ENCODE measurements at regions not wholly inside any gene's neighbourhood (a gene's known extent, or its start where the extent isn't known, plus 50 kb on each side); places are given as distances from the start of the nearest gene placed in this dataset.

GRCh38 chr4:134365852-134366251 is 164.3 kb upstream of the PABPC4L start:
- no peak for DNase-seq (ENCODE audit: low read depth, low spot score)

- DNase-seq (ENCODE audit: low read depth, low spot score): no peak
These were observed 163.3 kb upstream of the PABPC4L start for GRCh38 chr4:134364928-134365327.

GRCh38 chr4:134345244-134345643 is 143.7 kb upstream of the PABPC4L start:
- no peak for DNase-seq (ENCODE audit: low read depth, low spot score)

DNA sequence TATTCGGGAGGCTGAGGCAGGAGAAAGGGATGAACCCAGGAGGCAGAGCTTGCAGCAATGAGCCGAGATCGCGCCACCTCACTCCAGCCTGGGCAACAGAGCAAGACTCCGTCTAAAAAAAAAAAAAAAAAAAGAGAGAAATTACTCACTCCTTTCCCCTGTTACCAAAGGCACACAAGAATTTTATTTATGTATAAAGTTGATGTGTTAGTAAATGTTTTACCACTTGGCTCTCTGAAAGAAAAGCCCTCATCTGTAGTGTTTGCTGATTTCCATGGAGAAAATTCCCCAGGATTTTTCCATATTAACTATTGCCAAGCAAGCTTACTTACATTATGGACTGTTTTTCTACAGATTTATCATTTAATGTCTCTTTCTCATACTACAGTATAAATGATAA is 142.1 kb upstream of the PABPC4L start:
- DNase-seq (ENCODE audit: low read depth, low spot score): no peak

GRCh38 chr4:134343081-134343480 is 141.5 kb upstream of the PABPC4L start:
- no peak for DNase-seq (ENCODE audit: low read depth, low spot score)

GRCh38 chr4:134337574-134337973 is 136.0 kb upstream of the PABPC4L start:
- DNase-seq (ENCODE audit: low read depth, low spot score): no peak

- peak; percentile 12 for DNase-seq (ENCODE audit: low read depth, low spot score)
These were observed 127.2 kb upstream of the PABPC4L start for GRCh38 chr4:134328741-134329140.

- no peak for DNase-seq (ENCODE audit: low read depth, low spot score)
These were observed 125.9 kb upstream of the PABPC4L start for GRCh38 chr4:134327274-134328122.

DNA sequence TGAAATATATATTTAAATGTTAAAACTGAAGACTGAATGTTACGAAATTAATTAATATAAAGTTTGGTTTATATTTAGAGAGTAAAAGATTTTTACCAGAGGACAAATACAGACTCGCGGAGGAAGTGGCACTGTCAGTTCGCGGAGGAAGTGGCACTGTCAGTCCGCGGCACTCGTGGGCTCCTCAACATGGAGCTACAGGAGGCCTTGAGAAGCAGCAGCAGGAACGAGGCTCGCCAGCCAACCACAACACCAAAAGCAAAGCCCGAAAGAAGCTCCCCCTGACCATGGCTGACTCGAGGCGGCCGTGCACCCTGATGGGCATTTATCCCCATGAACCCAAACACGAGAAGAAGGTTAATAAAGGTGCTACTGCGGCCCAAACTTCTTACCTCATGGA is 125.3 kb upstream of the PABPC4L start:
- no peak for DNase-seq (ENCODE audit: low read depth, low spot score)

- DNase-seq (ENCODE audit: low read depth, low spot score): no peak
These were observed 122.6 kb upstream of the PABPC4L start for GRCh38 chr4:134324179-134324578.

- no peak for DNase-seq (ENCODE audit: low read depth, low spot score)
These were observed 118.5 kb upstream of the PABPC4L start for GRCh38 chr4:134320048-134320447.

- no peak for DNase-seq (ENCODE audit: low read depth, low spot score)
These were observed 112.0 kb upstream of the PABPC4L start for GRCh38 chr4:134313591-134313990.

GRCh38 chr4:134309715-134310114 is 108.1 kb upstream of the PABPC4L start:
- DNase-seq (ENCODE audit: low read depth, low spot score): no peak

- DNase-seq (ENCODE audit: low read depth, low spot score): no peak
These were observed 107.3 kb upstream of the PABPC4L start for GRCh38 chr4:134308910-134309309.

- no peak for DNase-seq (ENCODE audit: low read depth, low spot score)
These were observed 96.7 kb upstream of the PABPC4L start for GRCh38 chr4:134298313-134298712.

GRCh38 chr4:134297765-134298164 is 96.2 kb upstream of the PABPC4L start:
- DNase-seq (ENCODE audit: low read depth, low spot score): no peak

GRCh38 chr4:134282680-134283079 is 81.1 kb upstream of the PABPC4L start:
- DNase-seq (ENCODE audit: low read depth, low spot score): no peak

- DNase-seq (ENCODE audit: low read depth, low spot score): no peak
These were observed 77.1 kb upstream of the PABPC4L start for GRCh38 chr4:134278675-134279074.

DNA sequence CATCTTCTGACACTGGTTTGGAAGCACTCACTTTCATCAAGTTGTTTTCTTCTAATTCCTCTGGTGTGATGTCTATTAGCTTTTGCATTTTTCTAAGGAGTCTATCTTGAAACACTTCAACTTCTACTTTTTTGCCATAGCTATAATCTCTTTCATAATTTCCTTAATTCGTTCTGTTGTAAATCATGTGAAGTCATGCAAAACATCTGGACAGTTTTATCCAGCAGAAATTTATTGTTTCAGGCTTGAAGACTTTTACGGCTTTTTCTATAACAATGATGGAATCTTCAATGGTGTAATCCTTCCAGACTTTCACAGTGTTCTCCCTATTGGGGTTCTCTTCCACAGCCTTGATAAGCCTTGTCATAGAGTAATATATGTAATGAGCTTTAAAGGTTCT is 74.9 kb upstream of the PABPC4L start:
- DNase-seq (ENCODE audit: low read depth, low spot score): no peak

DNA sequence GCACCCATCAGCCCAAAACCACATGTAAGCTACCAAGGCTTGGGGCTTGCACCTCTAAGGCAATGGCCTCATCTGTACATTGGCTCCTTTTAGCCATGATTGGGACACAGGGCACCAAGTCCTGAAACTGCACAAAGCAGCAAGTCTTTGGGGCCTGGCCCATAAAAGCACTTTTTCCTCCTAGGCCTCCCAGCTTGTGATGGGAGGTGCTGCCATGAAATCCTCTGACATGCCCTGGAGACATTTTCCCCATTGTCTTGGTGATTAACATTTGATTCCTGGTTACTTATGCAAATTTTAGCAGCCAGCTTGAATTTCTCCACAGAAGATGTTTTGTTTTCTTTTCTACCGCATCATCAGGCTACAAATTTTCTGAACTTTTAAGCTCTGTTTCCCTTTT is 58.5 kb upstream of the PABPC4L start:
- peak; percentile 13 for DNase-seq (ENCODE audit: low read depth, low spot score)
